ENCODE measurements at regions not wholly inside any gene's neighbourhood (a gene's known extent, or its start where the extent isn't known, plus 50 kb on each side); places are given as distances from the start of the nearest gene placed in this dataset.

- H3K4me3 ChIP-seq (ENCODE audit: low read depth, low read length) = no peak overlapping the region
- no peak for DNase-seq (ENCODE audit: low read depth)
Measured at GRCh38 chr4:104878936-104879335, 267.7 kb upstream of the TET2 start.

- no peak overlapping the region for H3K4me3 ChIP-seq (ENCODE audit: low read depth, low read length)
- DNase-seq (ENCODE audit: low read depth) = no peak
Measured at GRCh38 chr4:104879367-104879766, 267.3 kb upstream of the TET2 start.

- no peak for DNase-seq (ENCODE audit: low read depth)
Measured at GRCh38 chr4:104879854-104880253, 266.8 kb upstream of the TET2 start.

GRCh38 chr4:104881136-104881886 is 265.4 kb upstream of the TET2 start:
- DNase-seq (ENCODE audit: low read depth) = no peak
- no peak overlapping the region for H3K4me3 ChIP-seq (ENCODE audit: low read depth, low read length)

More at GRCh38 chr4:104879854-104880253, 266.8 kb upstream of the TET2 start:
- no peak overlapping the region for H3K4me3 ChIP-seq (ENCODE audit: low read depth, low read length)

- no peak overlapping the region for H3K4me3 ChIP-seq (ENCODE audit: low read depth, low read length)
Measured at GRCh38 chr4:104890598-104891275, 255.9 kb upstream of the TET2 start.

GRCh38 chr4:104896660-104897645 is 249.7 kb upstream of the TET2 start:
- no peak for DNase-seq (ENCODE audit: low read depth)
- no peak overlapping the region for H3K4me3 ChIP-seq (ENCODE audit: low read depth, low read length)

More at GRCh38 chr4:104890598-104891275, 255.9 kb upstream of the TET2 start:
- DNase-seq (ENCODE audit: low read depth) = no peak

GRCh38 chr4:104899863-104900262 is 246.8 kb upstream of the TET2 start:
- no peak overlapping the region for H3K4me3 ChIP-seq (ENCODE audit: low read depth, low read length)
- no peak for DNase-seq (ENCODE audit: low read depth)

- H3K4me3 ChIP-seq (ENCODE audit: low read depth, low read length) = no peak overlapping the region
- DNase-seq (ENCODE audit: low read depth) = no peak
Measured at GRCh38 chr4:104901438-104901837, 245.2 kb upstream of the TET2 start.

- no peak for DNase-seq (ENCODE audit: low read depth)
- no peak overlapping the region for H3K4me3 ChIP-seq (ENCODE audit: low read depth, low read length)
Measured at GRCh38 chr4:104901961-104902605, 244.6 kb upstream of the TET2 start.

GRCh38 chr4:104905065-104905464 is 241.6 kb upstream of the TET2 start:
- no peak for DNase-seq (ENCODE audit: low read depth)
- H3K4me3 ChIP-seq (ENCODE audit: low read depth, low read length) = no peak overlapping the region

- no peak overlapping the region for H3K4me3 ChIP-seq (ENCODE audit: low read depth, low read length)
- DNase-seq (ENCODE audit: low read depth) = no peak
Measured at GRCh38 chr4:104905546-104905945, 241.1 kb upstream of the TET2 start.

- H3K4me3 ChIP-seq (ENCODE audit: low read depth, low read length) = no peak overlapping the region
- DNase-seq (ENCODE audit: low read depth) = no peak
Measured at GRCh38 chr4:104906276-104906675, 240.4 kb upstream of the TET2 start.

GRCh38 chr4:104907074-104907649 is 239.5 kb upstream of the TET2 start:
- DNase-seq (ENCODE audit: low read depth) = no peak
- no peak overlapping the region for H3K4me3 ChIP-seq (ENCODE audit: low read depth, low read length)

GRCh38 chr4:104907991-104908390 is 238.7 kb upstream of the TET2 start:
- no peak overlapping the region for H3K4me3 ChIP-seq (ENCODE audit: low read depth, low read length)

GRCh38 chr4:104909376-104909775 is 237.3 kb upstream of the TET2 start:
- no peak for DNase-seq (ENCODE audit: low read depth)
- no peak overlapping the region for H3K4me3 ChIP-seq (ENCODE audit: low read depth, low read length)

More at GRCh38 chr4:104907991-104908390, 238.7 kb upstream of the TET2 start:
- DNase-seq (ENCODE audit: low read depth) = no peak

- no peak overlapping the region for H3K4me3 ChIP-seq (ENCODE audit: low read depth, low read length)
- no peak for DNase-seq (ENCODE audit: low read depth)
Measured at GRCh38 chr4:104912518-104912917, 234.2 kb upstream of the TET2 start.

- no peak for DNase-seq (ENCODE audit: low read depth)
- no peak overlapping the region for H3K4me3 ChIP-seq (ENCODE audit: low read depth, low read length)
Measured at GRCh38 chr4:104915373-104915772, 231.3 kb upstream of the TET2 start.

GRCh38 chr4:104915864-104916263 is 230.8 kb upstream of the TET2 start:
- H3K4me3 ChIP-seq (ENCODE audit: low read depth, low read length) = no peak overlapping the region
- DNase-seq (ENCODE audit: low read depth) = no peak

- DNase-seq (ENCODE audit: low read depth) = no peak
- no peak overlapping the region for H3K4me3 ChIP-seq (ENCODE audit: low read depth, low read length)
Measured at GRCh38 chr4:104919406-104919805, 227.3 kb upstream of the TET2 start.

Data from skeletal muscle cell (primary cell).